Keratinocyte (primary cell): ENCODE measurements at regions not wholly inside any gene's neighbourhood (a gene's known extent, or its start where the extent isn't known, plus 50 kb on each side); places are given as distances from the start of the nearest gene placed in this dataset.

ENCODE experiments used
- DNase-seq: peaks from one replicate; pipeline ENCODE4 v3.0.0-alpha.2; 2011; ENCODE audit warnings: low read depth, missing footprints, low spot score
- FAIRE-seq: peaks from 2 replicates; lab custom pipeline; 2011; peaks lifted over from hg19 to GRCh38; lab: Jason Lieb, UNC
- H2AFZ ChIP-seq: 2 replicates; pipeline ENCODE4 v1.6.0; 2012; ENCODE audit warnings: low read length, control low read depth, inconsistent platforms; ENCODE audit not compliant: control insufficient read depth
- H3K27ac ChIP-seq: 2 replicates; pipeline ENCODE4 v1.5.1; 2011; ENCODE audit warnings: low read length; ENCODE audit not compliant: control insufficient read depth, insufficient read depth
- H3K27me3 ChIP-seq: 3 replicates; pipeline ENCODE4 v1.6.0; 2011; ENCODE audit warnings: low read length; ENCODE audit not compliant: control insufficient read depth, insufficient read depth; ENCODE audit errors: extremely low read depth
- H3K36me3 ChIP-seq, 2 experiments: 2 replicates in 1 of 2; 3 replicates in 1 of 2; pipeline ENCODE4 v1.5.1; 2011; ENCODE audit warnings: low read length in 2 of 2, mild to moderate bottlenecking in 1 of 2; ENCODE audit not compliant: control insufficient read depth in 2 of 2, insufficient read depth in 2 of 2; ENCODE audit errors: extremely low read depth in 1 of 2
- H3K4me1 ChIP-seq: 3 replicates; pipeline ENCODE4 v1.5.1; 2011; ENCODE audit warnings: low read length; ENCODE audit not compliant: control insufficient read depth, insufficient read depth; ENCODE audit errors: extremely low read depth
- H3K4me2 ChIP-seq: 3 replicates; pipeline ENCODE4 v1.6.0; 2011; ENCODE audit warnings: low read depth, low read length; ENCODE audit not compliant: control insufficient read depth, insufficient read depth; ENCODE audit errors: extremely low read depth
- H3K4me3 ChIP-seq, 3 experiments: fragments of 200-600 bp in 1 of 3; sonication (generic) in 1 of 3; 2 replicates in 2 of 3; 3 replicates in 1 of 3; pipeline ENCODE4 v1.5.1; 2011 to 2016; ENCODE audit warnings: low read length in 3 of 3, mild to moderate bottlenecking in 3 of 3, control low read depth in 2 of 3, inconsistent platforms in 1 of 3, low read depth in 1 of 3, mixed read lengths in 1 of 3, mixed run types in 1 of 3, moderate library complexity in 1 of 3; ENCODE audit not compliant: control insufficient read depth in 2 of 3, insufficient read depth in 2 of 3; ENCODE audit errors: extremely low read depth in 1 of 3
- H3K79me2 ChIP-seq: 2 replicates; pipeline ENCODE4 v1.6.0; 2012; ENCODE audit warnings: low read length; ENCODE audit not compliant: control insufficient read depth, insufficient read depth
- H3K9ac ChIP-seq: 3 replicates; pipeline ENCODE4 v1.6.0; 2011; ENCODE audit warnings: low read length; ENCODE audit not compliant: control insufficient read depth, insufficient read depth; ENCODE audit errors: extremely low read depth
- H3K9me1 ChIP-seq: 3 replicates; pipeline ENCODE4 v1.6.0; 2011; ENCODE audit warnings: low read length; ENCODE audit not compliant: control insufficient read depth, insufficient read depth; ENCODE audit errors: extremely low read depth
- H3K9me3 ChIP-seq: 2 replicates; pipeline ENCODE4 v1.5.1; 2012; ENCODE audit warnings: low read depth, low read length; ENCODE audit not compliant: control insufficient read depth
- H4K20me1 ChIP-seq: 3 replicates; pipeline ENCODE4 v1.6.0; 2011; ENCODE audit warnings: low read length; ENCODE audit not compliant: control insufficient read depth, insufficient read depth; ENCODE audit errors: extremely low read depth
- CTCF ChIP-seq, 3 experiments: IDR thresholded peaks in 1 of 3; conservative IDR thresholded peaks in 1 of 3; optimal IDR thresholded peaks in 1 of 3; 2 replicates in 2 of 3; 3 replicates in 1 of 3; pipeline versions ENCODE3 to v1.5.1; 2011; ENCODE audit warnings: low read length in 3 of 3, mild to moderate bottlenecking in 3 of 3, moderate library complexity in 2 of 3, control low read depth in 1 of 3, inconsistent platforms in 1 of 3; ENCODE audit not compliant: insufficient read depth in 2 of 3; ENCODE audit errors: extremely low read depth in 1 of 3
- EZH2 ChIP-seq: IDR thresholded peaks from one replicate; pipeline ENCODE4 v1.6.1; 2012; ENCODE audit warnings: inconsistent platforms, mild to moderate bottlenecking, low read length, moderate library complexity
- dilution Hi-C: fragments of 300-500 bp; cut with MboI; formaldehyde crosslinking; loops from one replicate; pipeline ENCODE4 v1.7.0; 2020; ENCODE audit warnings: low sequenced_read_pairs; ENCODE audit not compliant: extremely low pct_ligation_motif_present

GRCh38 chr16:76052725-76053124 is 224.5 kb upstream of the CNTNAP4 start:
- no peak for DNase-seq
- dilution Hi-C loops, result no loop called here
- Histone ChIP-seq H3K4me3 (no peak overlapping the region), H3K27ac (no peak overlapping the region), H3K9me3 (peaks cover 3% of the 10 kb centered on the region), H3K36me3 (no peaks in the 10 kb centered on the region), H4K20me1 (no peaks in the 10 kb centered on the region), H3K27me3 (no peaks in the 10 kb centered on the region), H3K9me1 (no peaks in the 10 kb centered on the region), H3K9ac (no peak overlapping the region), H3K4me1 (no peaks in the 10 kb centered on the region), H2AFZ (no peak overlapping the region), H3K79me2 (no peaks in the 10 kb centered on the region), H3K4me2 (no peak overlapping the region)
- no peak for FAIRE-seq
- no peak for TF ChIP-seq EZH2
- no peak for TF ChIP-seq CTCF (optimal IDR thresholded peaks at IDR 0.05 in 1 of 3, IDR thresholded peaks at IDR 0.05 in 1 of 3, conservative IDR thresholded peaks at IDR 0.05 in 1 of 3; ENCODE audit: extremely low read depth in 1 of 3, insufficient read depth in 2 of 3, low read length in 3 of 3)

- H3K27me3 ChIP-seq, result no peaks in the 10 kb centered on the region
- H3K9ac ChIP-seq, result no peak overlapping the region
- FAIRE-seq (no peak), DNase-seq (no peak)
- TF ChIP-seq EZH2, result no peak
- TF ChIP-seq CTCF (optimal IDR thresholded peaks at IDR 0.05 in 1 of 3, IDR thresholded peaks at IDR 0.05 in 1 of 3, conservative IDR thresholded peaks at IDR 0.05 in 1 of 3; ENCODE audit: extremely low read depth in 1 of 3, insufficient read depth in 2 of 3, low read length in 3 of 3), result no peak
- H3K36me3 ChIP-seq, result no peaks in the 10 kb centered on the region
- no peaks in the 10 kb centered on the region for H4K20me1 ChIP-seq
- H3K9me3 ChIP-seq, result no peaks in the 10 kb centered on the region
- no peak overlapping the region for H3K4me3 ChIP-seq
- H2AFZ ChIP-seq, result no peak overlapping the region
- no peak overlapping the region for H3K27ac ChIP-seq
- H3K9me1 ChIP-seq, result no peaks in the 10 kb centered on the region
- no peaks in the 10 kb centered on the region for H3K4me1 ChIP-seq
- dilution Hi-C loops, result no loop called here
- H3K4me2 ChIP-seq, result no peak overlapping the region
- no peaks in the 10 kb centered on the region for H3K79me2 ChIP-seq
These were observed 218.0 kb upstream of the CNTNAP4 start for GRCh38 chr16:76059186-76059585.
